DND-41 (cell line): ENCODE measurements at regions not wholly inside any gene's neighbourhood (a gene's known extent, or its start where the extent isn't known, plus 50 kb on each side); places are given as distances from the start of the nearest gene placed in this dataset.

Experiments
- CTCF ChIP-seq: IDR thresholded peaks from 2 replicates; pipeline ENCODE4 v1.5.1; 2012; ENCODE audit warnings: borderline replicate concordance, low read length, moderate library complexity, mild to moderate bottlenecking; ENCODE audit not compliant: poor library complexity, severe bottlenecking; ENCODE audit errors: extremely low read depth
- EZH2 ChIP-seq: IDR thresholded peaks from 3 replicates; pipeline ENCODE4 v1.6.1; 2012; ENCODE audit warnings: borderline replicate concordance, low read depth, mild to moderate bottlenecking, moderate library complexity, low read length, inconsistent platforms; ENCODE audit not compliant: severe bottlenecking

GRCh38 chr2:41828052-41828643, 219.7 kb upstream of the PKDCC start:
- TF ChIP-seq CTCF (no peak), EZH2 (no peak)
